IMR-90 (cell line): ENCODE measurements at regions not wholly inside any gene's neighbourhood (a gene's known extent, or its start where the extent isn't known, plus 50 kb on each side); places are given as distances from the start of the nearest gene placed in this dataset.

ENCODE experiments used
- ATAC-seq: fragments of 200-7000 bp; cut with Tn5 transposase; 2 replicates; pipeline ENCODE4 v1.9.1; 2020; ENCODE audit warnings: low read depth, mild to moderate bottlenecking, moderate library complexity
- BruUV-seq: library from RNA; stranded (reverse); fragments of 400-500 nt; replicated peaks from 2 replicates; lab custom pipeline; 2021; lab: Mats Ljungman, UMichigan
- CTCF ChIA-PET: fragments of 300-600 bp; formaldehyde crosslinking; extraction: SDS; loops from one replicate; lab custom pipeline; 2021; ENCODE audit warnings: antibody characterized with exemption; lab: Yijun Ruan, JAX
- POLR2A ChIA-PET: fragments of 300-600 bp; sonication (Branson Sonifier 250); formaldehyde crosslinking; loops from one replicate; lab custom pipeline; 2022; ENCODE audit warnings: antibody characterized with exemption; ENCODE audit not compliant: unreplicated experiment; lab: Charles Lee
- DNase-seq: peaks from one replicate; pipeline ENCODE4 v3.0.0; 2013
- H2AFZ ChIP-seq: replicated peaks from 2 replicates; pipeline ENCODE3; 2013; ENCODE audit warnings: low read length, mild to moderate bottlenecking; ENCODE audit not compliant: poor library complexity
- H2AK5ac ChIP-seq: 2 replicates; pipeline ENCODE4 v1.6.1; 2013; ENCODE audit warnings: low read depth, low read length, inconsistent platforms
- H2AK9ac ChIP-seq: replicated peaks from 2 replicates; pipeline ENCODE3; 2013; ENCODE audit warnings: mild to moderate bottlenecking, low read depth, low read length, moderate library complexity; ENCODE audit not compliant: poor library complexity
- H2BK120ac ChIP-seq: 2 replicates; pipeline ENCODE4 v1.6.1; 2013; ENCODE audit warnings: low read depth, low read length, inconsistent platforms
- H2BK15ac ChIP-seq: 3 replicates; pipeline ENCODE4 v1.6.1; 2013; ENCODE audit warnings: low read depth, low read length, inconsistent platforms
- H2BK20ac ChIP-seq: 2 replicates; pipeline ENCODE4 v1.6.1; 2013; ENCODE audit warnings: low read depth, mild to moderate bottlenecking, inconsistent platforms, low read length, moderate library complexity
- H2BK5ac ChIP-seq: 2 replicates; pipeline ENCODE4 v1.6.1; 2013; ENCODE audit warnings: mild to moderate bottlenecking, low read depth, low read length, inconsistent platforms; ENCODE audit not compliant: poor library complexity, severe bottlenecking
- H3K14ac ChIP-seq: replicated peaks from 2 replicates; pipeline ENCODE4 v1.6.1; 2013; ENCODE audit warnings: low read depth, low read length, inconsistent platforms
- H3K18ac ChIP-seq: 2 replicates; pipeline ENCODE4 v1.6.1; 2013; ENCODE audit warnings: low read depth, low read length, control low read depth
- H3K23ac ChIP-seq: 2 replicates; pipeline ENCODE4 v1.6.1; 2013; ENCODE audit warnings: low read depth, low read length, inconsistent platforms
- H3K27ac ChIP-seq: 2 replicates; pipeline ENCODE4 v1.5.1; 2013; ENCODE audit warnings: mild to moderate bottlenecking, control low read depth, low read length; ENCODE audit not compliant: insufficient read depth
- H3K27me3 ChIP-seq: 2 replicates; pipeline ENCODE4 v1.6.1; 2013; ENCODE audit warnings: low read length; ENCODE audit not compliant: control insufficient read depth, insufficient read depth
- H3K36me3 ChIP-seq: 2 replicates; pipeline ENCODE4 v1.6.1; 2013; ENCODE audit warnings: low read length, mixed read lengths; ENCODE audit not compliant: control insufficient read depth, insufficient read depth
- H3K4ac ChIP-seq: 2 replicates; pipeline ENCODE4 v1.6.1; 2013; ENCODE audit warnings: low read depth, low read length, inconsistent platforms
- H3K4me1 ChIP-seq: 2 replicates; pipeline ENCODE4 v1.6.1; 2013; ENCODE audit warnings: low read length, mixed read lengths; ENCODE audit not compliant: control insufficient read depth, insufficient read depth
- H3K4me2 ChIP-seq: 2 replicates; pipeline ENCODE4 v1.6.1; 2013; ENCODE audit warnings: low read depth, mild to moderate bottlenecking, control low read depth, low read length, moderate library complexity
- H3K4me3 ChIP-seq: 2 replicates; pipeline ENCODE4 v1.5.1; 2013; ENCODE audit warnings: low read depth, mild to moderate bottlenecking, control low read depth, low read length, moderate library complexity; ENCODE audit not compliant: insufficient read depth
- H3K56ac ChIP-seq: 2 replicates; pipeline ENCODE4 v1.6.1; 2013; ENCODE audit warnings: low read length, inconsistent platforms; ENCODE audit not compliant: insufficient read depth; ENCODE audit errors: extremely low read depth
- H3K79me1 ChIP-seq, 2 experiments: 2 replicates each; pipeline ENCODE4 v1.6.1; 2013; ENCODE audit warnings: low read length in 2 of 2, inconsistent platforms in 1 of 2, low read depth in 1 of 2
- H3K9ac ChIP-seq: 2 replicates; pipeline ENCODE4 v1.6.1; 2013; ENCODE audit warnings: low read depth, low read length, control low read depth
- H3K9me1 ChIP-seq: 2 replicates; pipeline ENCODE4 v1.6.1; 2013; ENCODE audit warnings: low read length, inconsistent platforms; ENCODE audit not compliant: insufficient read depth
- H3K9me3 ChIP-seq: 2 replicates; pipeline ENCODE4 v1.6.1; 2013; ENCODE audit warnings: low read length; ENCODE audit not compliant: control insufficient read depth, insufficient read depth
- H4K20me1 ChIP-seq: 2 replicates; pipeline ENCODE4 v1.6.1; 2013; ENCODE audit warnings: low read length, inconsistent platforms; ENCODE audit not compliant: insufficient read depth
- H4K5ac ChIP-seq: 2 replicates; pipeline ENCODE4 v1.6.1; 2013; ENCODE audit warnings: mild to moderate bottlenecking, low read depth, low read length, control low read depth
- H4K8ac ChIP-seq, 2 experiments: 2 replicates each; pipeline ENCODE4 v1.6.1; 2013; ENCODE audit warnings: low read depth in 2 of 2, low read length in 2 of 2, control low read depth in 1 of 2, inconsistent platforms in 1 of 2
- H4K91ac ChIP-seq: 2 replicates; pipeline ENCODE4 v1.6.1; 2013; ENCODE audit warnings: low read depth, low read length, inconsistent platforms; ENCODE audit not compliant: insufficient read depth
- CHD1 ChIP-seq: IDR thresholded peaks from 2 replicates; pipeline ENCODE4 v1.6.1; 2012; ENCODE audit warnings: low read depth, low read length, improper control_type of control experiment
- MAZ ChIP-seq: IDR thresholded peaks from 2 replicates; pipeline ENCODE4 v1.6.1; 2012; ENCODE audit warnings: low read depth, mild to moderate bottlenecking, low read length, improper control_type of control experiment, moderate library complexity, borderline replicate concordance
- RCOR1 ChIP-seq: IDR thresholded peaks from 2 replicates; pipeline ENCODE4 v1.6.1; 2012; ENCODE audit warnings: mild to moderate bottlenecking, low read length, improper control_type of control experiment; ENCODE audit not compliant: insufficient replicate concordance
- WGBS, 2 experiments: methylation state at CpG; one replicate each; pipeline versions ENCODE4 v1.1.5 to v1.1.7; 2013; ENCODE audit warnings: missing lambda C conversion rate in 2 of 2; ENCODE audit not compliant: insufficient read length in 1 of 2; ENCODE audit errors: extremely low coverage in 2 of 2; 5-methylcytosine and 5-hydroxymethylcytosine counted together
- dilution Hi-C: fragments of 300-500 bp; cut with HindIII; formaldehyde crosslinking; loops from one replicate; pipeline ENCODE4 v1.14.3; 2018; ENCODE audit warnings: low sequenced_read_pairs; ENCODE audit not compliant: unreplicated experiment
- in situ Hi-C: fragments of 300-500 bp; cut with MboI; formaldehyde crosslinking; loops from 3 replicates; pipeline ENCODE4 v1.14.3; 2019; ENCODE audit warnings: low sequenced_read_pairs, inconsistent platforms, mixed read lengths
- intact Hi-C: fragments of 100-400 bp; cut with micrococcal nuclease; formaldehyde crosslinking; loops from 2 replicates; pipeline ENCODE4 v1.10.0; 2022
- TF ChIP-seq, protein P1 (sequence below): fragments of 150-350 bp; IDR thresholded peaks from 2 replicates; pipeline ENCODE4 v1.6.1; 2017; ENCODE audit warnings: mild to moderate bottlenecking, antibody characterized with exemption, low read length, low read depth
- TF ChIP-seq, protein P2 (sequence below): conservative IDR thresholded peaks from 2 replicates; pipeline ENCODE4 v1.5.1; 2012; ENCODE audit warnings: mild to moderate bottlenecking, low read depth, low read length, improper control_type of control experiment

DNA sequence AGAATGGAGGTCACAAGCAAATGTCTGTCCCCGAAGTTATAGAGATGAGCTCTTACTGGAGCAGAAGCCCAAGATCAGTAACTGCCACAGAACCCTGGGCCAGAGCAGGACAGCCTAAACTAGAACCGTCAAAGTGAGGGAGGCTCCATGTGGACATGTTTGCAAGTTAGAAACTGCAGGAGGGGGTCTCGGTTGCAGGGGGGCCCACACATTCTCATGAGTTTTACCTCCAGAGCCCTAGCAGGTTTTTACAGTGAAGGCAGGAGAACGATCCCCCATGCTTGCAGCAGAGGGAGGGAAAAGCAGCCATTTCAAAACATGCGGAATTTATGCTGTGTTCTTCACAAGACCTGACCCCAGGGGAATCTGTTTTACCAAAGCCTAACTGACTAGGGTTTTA, 133.5 kb upstream of the B3GAT1 start:
- Histone ChIP-seq H3K14ac (no peak overlapping the region), H3K23ac (no peak overlapping the region), H3K36me3 (no peaks in the 10 kb centered on the region), H2BK15ac (no peak overlapping the region), H4K5ac (no peak overlapping the region), H4K91ac (no peak overlapping the region), H3K4ac (no peak overlapping the region), H2BK20ac (no peak overlapping the region), H3K4me3 (no peak overlapping the region), H2BK5ac (no peak overlapping the region), H3K4me2 (no peak overlapping the region), H3K18ac (no peak overlapping the region), H3K9me3 (peaks cover 33% of the 10 kb centered on the region), H3K79me1 (no peaks in the 10 kb centered on the region), H3K27me3 (no peaks in the 10 kb centered on the region), H3K4me1 (no peaks in the 10 kb centered on the region), H4K8ac (no peak overlapping the region), H2AFZ (no peak overlapping the region), H2AK9ac (no peak overlapping the region), H2AK5ac (no peak overlapping the region), H3K56ac (no peak overlapping the region), H3K27ac (no peak overlapping the region), H4K20me1 (no peaks in the 10 kb centered on the region), H3K9ac (no peak overlapping the region), H3K9me1 (no peaks in the 10 kb centered on the region), H2BK120ac (no peak overlapping the region)
- CTCF ChIA-PET: no interaction called here
- no peak for TF ChIP-seq RCOR1
- TF ChIP-seq, protein P1, sequence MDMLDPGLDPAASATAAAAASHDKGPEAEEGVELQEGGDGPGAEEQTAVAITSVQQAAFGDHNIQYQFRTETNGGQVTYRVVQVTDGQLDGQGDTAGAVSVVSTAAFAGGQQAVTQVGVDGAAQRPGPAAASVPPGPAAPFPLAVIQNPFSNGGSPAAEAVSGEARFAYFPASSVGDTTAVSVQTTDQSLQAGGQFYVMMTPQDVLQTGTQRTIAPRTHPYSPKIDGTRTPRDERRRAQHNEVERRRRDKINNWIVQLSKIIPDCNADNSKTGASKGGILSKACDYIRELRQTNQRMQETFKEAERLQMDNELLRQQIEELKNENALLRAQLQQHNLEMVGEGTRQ: no peak
- TF ChIP-seq, protein P2, sequence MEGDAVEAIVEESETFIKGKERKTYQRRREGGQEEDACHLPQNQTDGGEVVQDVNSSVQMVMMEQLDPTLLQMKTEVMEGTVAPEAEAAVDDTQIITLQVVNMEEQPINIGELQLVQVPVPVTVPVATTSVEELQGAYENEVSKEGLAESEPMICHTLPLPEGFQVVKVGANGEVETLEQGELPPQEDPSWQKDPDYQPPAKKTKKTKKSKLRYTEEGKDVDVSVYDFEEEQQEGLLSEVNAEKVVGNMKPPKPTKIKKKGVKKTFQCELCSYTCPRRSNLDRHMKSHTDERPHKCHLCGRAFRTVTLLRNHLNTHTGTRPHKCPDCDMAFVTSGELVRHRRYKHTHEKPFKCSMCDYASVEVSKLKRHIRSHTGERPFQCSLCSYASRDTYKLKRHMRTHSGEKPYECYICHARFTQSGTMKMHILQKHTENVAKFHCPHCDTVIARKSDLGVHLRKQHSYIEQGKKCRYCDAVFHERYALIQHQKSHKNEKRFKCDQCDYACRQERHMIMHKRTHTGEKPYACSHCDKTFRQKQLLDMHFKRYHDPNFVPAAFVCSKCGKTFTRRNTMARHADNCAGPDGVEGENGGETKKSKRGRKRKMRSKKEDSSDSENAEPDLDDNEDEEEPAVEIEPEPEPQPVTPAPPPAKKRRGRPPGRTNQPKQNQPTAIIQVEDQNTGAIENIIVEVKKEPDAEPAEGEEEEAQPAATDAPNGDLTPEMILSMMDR: no peak
- no peak for TF ChIP-seq MAZ
- TF ChIP-seq CHD1: no peak
- dilution Hi-C loops (no loop called here), in situ Hi-C loops (no loop called here), intact Hi-C loops (no loop called here)
- BruUV-seq: no TSS peak
- POLR2A ChIA-PET: no interaction called here
- no peak for DNase-seq
- WGBS, 2 experiments: 20% methylated on average over 1 of the region's 5 CpGs; no CpG with 5 or more reads in 1 of the 2 experiments
- no peak for ATAC-seq
